ENCODE measurements at regions not wholly inside any gene's neighbourhood (a gene's known extent, or its start where the extent isn't known, plus 50 kb on each side); places are given as distances from the start of the nearest gene placed in this dataset.

DNA sequence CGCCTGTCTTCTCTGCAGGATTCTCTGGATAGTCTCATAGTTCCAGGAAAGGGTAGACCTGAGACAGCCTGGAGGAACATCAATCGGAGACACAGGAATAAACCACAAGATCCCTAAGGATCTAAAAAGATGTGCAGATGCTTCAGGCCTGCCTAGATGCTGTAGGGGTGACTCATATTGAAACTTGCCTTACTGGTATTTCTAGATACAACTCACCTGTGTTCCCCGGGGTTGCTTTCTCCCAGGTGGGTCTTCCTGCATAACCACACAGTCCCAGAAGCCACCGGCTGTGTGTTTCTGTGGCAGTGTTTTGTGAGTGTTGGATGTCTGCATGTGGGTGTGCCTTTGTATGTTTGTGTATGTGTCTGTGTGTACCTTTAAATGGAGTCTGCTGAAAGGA, 719.0 kb upstream of the TSPY4 start:
- no peak overlapping the region for H3K4me3 ChIP-seq
- no peaks in the 10 kb centered on the region for H3K27me3 ChIP-seq (ENCODE audit: low read depth)
- ATAC-seq (no peak), DNase-seq (no peak)
- no peaks in the 10 kb centered on the region for H3K9me3 ChIP-seq
- no peaks in the 10 kb centered on the region for H3K4me1 ChIP-seq
- no peaks in the 10 kb centered on the region for H3K36me3 ChIP-seq
- intact Hi-C loops (cut with DNase I), result no loop called here
- no peak overlapping the region for H3K27ac ChIP-seq
- TF ChIP-seq, protein P1, sequence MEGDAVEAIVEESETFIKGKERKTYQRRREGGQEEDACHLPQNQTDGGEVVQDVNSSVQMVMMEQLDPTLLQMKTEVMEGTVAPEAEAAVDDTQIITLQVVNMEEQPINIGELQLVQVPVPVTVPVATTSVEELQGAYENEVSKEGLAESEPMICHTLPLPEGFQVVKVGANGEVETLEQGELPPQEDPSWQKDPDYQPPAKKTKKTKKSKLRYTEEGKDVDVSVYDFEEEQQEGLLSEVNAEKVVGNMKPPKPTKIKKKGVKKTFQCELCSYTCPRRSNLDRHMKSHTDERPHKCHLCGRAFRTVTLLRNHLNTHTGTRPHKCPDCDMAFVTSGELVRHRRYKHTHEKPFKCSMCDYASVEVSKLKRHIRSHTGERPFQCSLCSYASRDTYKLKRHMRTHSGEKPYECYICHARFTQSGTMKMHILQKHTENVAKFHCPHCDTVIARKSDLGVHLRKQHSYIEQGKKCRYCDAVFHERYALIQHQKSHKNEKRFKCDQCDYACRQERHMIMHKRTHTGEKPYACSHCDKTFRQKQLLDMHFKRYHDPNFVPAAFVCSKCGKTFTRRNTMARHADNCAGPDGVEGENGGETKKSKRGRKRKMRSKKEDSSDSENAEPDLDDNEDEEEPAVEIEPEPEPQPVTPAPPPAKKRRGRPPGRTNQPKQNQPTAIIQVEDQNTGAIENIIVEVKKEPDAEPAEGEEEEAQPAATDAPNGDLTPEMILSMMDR (IDR thresholded peaks at IDR 0.05), result no peak

DNA sequence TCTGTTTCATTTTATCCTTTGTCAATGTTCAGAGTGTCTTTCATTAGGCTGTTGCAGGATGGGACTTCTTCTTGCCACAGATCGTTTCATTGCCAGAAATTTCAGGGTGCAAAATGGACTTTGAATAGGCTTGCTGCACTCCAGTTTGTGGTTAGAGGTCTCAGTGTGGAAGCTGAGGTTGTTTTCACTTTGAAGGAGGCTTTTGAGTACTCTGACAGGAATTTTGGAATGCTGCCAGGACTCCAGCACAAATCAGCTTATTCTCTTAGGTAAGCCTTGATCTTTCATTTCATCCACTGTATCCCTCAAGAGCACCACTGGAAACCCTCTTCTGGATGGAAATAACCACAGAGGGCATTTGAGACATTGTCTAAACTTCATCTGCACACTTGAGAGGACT, 715.1 kb upstream of the TSPY4 start:
- TF ChIP-seq, protein P1 (IDR thresholded peaks at IDR 0.05), result no peak
- no peaks in the 10 kb centered on the region for H3K9me3 ChIP-seq
- no peaks in the 10 kb centered on the region for H3K27me3 ChIP-seq (ENCODE audit: low read depth)
- peak in 1 of 2 donors; percentile 35 for ATAC-seq
- no peak overlapping the region for H3K27ac ChIP-seq
- no peaks in the 10 kb centered on the region for H3K36me3 ChIP-seq
- no peaks in the 10 kb centered on the region for H3K4me1 ChIP-seq
- H3K4me3 ChIP-seq, result no peak overlapping the region
- intact Hi-C loops (cut with DNase I), result no loop called here
- no peak for DNase-seq

DNA sequence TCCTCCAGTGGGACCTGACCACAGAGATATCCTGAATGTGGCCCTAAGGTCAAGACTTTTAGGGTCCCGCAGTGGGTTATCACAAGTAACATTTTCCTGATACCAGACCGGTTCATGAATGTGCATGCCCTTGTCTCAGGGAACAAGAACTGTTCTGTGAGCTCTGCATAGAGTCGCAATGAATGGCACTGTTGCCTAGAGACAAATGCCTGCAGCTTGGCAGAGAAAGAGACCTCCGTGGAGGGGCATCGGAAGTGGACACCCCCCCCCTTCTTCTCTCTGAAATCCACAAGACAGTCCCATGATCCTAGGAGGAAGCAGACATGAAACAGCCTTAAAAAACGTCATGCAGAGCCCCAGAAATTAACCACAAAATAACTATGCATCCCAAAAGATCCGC, 714.4 kb upstream of the TSPY4 start:
- intact Hi-C loops (cut with DNase I), result no loop called here
- Histone ChIP-seq H3K27ac (no peak overlapping the region), H3K4me3 (no peak overlapping the region), H3K4me1 (no peaks in the 10 kb centered on the region), H3K27me3 (ENCODE audit: low read depth) (no peaks in the 10 kb centered on the region), H3K36me3 (no peaks in the 10 kb centered on the region), H3K9me3 (no peaks in the 10 kb centered on the region)
- ATAC-seq (no peak), DNase-seq (no peak)
- TF ChIP-seq, protein P1 (IDR thresholded peaks at IDR 0.05), result no peak

DNA sequence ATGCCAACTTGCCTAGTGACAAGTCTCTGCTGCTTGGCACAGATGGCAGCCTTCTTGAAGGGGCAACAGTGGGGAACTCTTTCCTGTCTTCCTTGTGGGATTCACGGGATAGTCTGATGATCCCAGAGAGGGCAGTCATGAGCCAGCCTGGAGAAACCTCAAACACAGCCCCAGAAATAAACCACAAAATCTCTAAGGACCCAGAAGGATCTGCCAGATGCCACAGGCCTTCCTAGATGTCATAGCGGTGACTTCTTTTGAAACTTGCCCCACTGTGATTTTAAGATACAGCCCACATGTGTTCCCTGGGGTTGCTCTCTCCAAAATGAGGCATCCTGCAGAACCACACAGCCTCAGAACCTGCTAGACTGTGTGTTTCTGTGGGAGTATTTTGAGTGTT, 707.6 kb upstream of the TSPY4 start:
- no peaks in the 10 kb centered on the region for H3K4me1 ChIP-seq
- TF ChIP-seq, protein P1 (IDR thresholded peaks at IDR 0.05), result no peak
- no peak overlapping the region for H3K4me3 ChIP-seq
- ATAC-seq, result no peak
- no peaks in the 10 kb centered on the region for H3K36me3 ChIP-seq
- H3K27me3 ChIP-seq (ENCODE audit: low read depth), result no peaks in the 10 kb centered on the region
- no peak for DNase-seq
- intact Hi-C loops (cut with DNase I), result no loop called here
- H3K27ac ChIP-seq, result no peak overlapping the region
- no peaks in the 10 kb centered on the region for H3K9me3 ChIP-seq

DNA sequence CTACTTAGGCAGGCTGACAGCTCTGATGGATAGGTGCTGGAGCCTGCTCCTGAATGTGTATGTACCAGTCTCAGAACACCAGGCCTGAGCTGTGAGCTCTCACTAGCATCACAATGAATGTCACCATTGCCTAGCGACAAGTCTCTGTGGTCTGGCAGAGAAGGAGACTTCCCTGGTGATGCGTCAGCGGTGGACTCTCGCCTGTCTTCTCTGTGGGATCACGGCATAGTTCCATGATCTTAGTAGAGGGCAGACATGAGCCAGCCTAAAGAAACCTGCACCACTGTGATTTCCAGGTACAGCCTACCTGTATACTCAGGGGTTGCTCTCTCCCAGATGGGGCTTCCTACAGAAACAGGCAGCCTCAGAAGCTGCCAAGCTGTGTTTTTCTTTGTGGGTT, 699.2 kb upstream of the TSPY4 start:
- no peaks in the 10 kb centered on the region for H3K4me1 ChIP-seq
- no peaks in the 10 kb centered on the region for H3K36me3 ChIP-seq
- H3K27ac ChIP-seq, result no peak overlapping the region
- DNase-seq, result no peak
- no peaks in the 10 kb centered on the region for H3K9me3 ChIP-seq
- intact Hi-C loops (cut with DNase I), result no loop called here
- ATAC-seq, result no peak
- no peak overlapping the region for H3K4me3 ChIP-seq
- H3K27me3 ChIP-seq (ENCODE audit: low read depth), result no peaks in the 10 kb centered on the region
- TF ChIP-seq, protein P1 (IDR thresholded peaks at IDR 0.05), result no peak

DNA sequence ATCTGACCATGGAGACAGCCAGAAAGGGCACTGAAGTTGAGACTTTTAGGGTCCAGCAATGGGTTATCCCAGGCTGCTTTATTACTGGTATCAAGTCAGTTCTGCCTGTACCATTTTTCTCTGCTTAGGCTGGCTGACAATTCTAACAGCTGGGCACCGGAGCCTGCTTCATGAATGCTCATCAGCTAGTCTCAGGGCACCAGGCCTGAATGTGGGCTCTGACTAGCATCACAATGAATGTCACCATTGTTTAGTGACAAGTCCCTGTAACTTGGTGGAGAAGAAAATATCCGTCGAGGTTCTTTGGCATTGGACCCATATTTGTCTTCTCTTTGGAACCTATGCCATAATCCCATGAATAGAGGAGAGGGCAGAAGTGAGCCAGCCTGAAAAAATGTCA, 692.3 kb upstream of the TSPY4 start:
- no peaks in the 10 kb centered on the region for H3K4me1 ChIP-seq
- intact Hi-C loops (cut with DNase I), result no loop called here
- no peak overlapping the region for H3K4me3 ChIP-seq
- DNase-seq (no peak), ATAC-seq (no peak)
- TF ChIP-seq, protein P1 (IDR thresholded peaks at IDR 0.05), result no peak
- H3K27ac ChIP-seq, result no peak overlapping the region
- no peaks in the 10 kb centered on the region for H3K27me3 ChIP-seq (ENCODE audit: low read depth)
- H3K36me3 ChIP-seq, result no peaks in the 10 kb centered on the region
- H3K9me3 ChIP-seq, result no peaks in the 10 kb centered on the region
